ENCODE measurements at regions not wholly inside any gene's neighbourhood (a gene's known extent, or its start where the extent isn't known, plus 50 kb on each side); places are given as distances from the start of the nearest gene placed in this dataset.

DNA sequence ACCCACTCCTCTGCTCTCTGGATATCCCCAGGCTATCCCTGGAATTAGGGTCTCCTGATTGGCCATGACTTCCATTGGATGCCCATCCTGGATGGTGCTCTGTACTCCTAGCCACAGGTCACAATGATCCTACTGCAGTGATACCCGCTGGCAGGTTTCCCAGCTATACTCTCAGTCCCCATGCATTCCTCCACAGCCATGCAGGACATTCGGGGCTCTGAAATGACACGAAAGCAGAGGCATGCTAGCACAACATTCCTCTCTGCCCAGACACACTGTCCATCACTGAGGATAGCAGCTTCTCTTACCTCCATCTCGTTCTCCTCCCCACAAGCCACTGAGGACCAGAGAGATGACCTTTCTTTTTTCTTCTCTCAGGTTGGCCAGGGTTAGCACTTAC, 51.7 kb upstream of the SPATS2L start:
- DNase-seq (ENCODE audit: low spot score) = no peak

DNA sequence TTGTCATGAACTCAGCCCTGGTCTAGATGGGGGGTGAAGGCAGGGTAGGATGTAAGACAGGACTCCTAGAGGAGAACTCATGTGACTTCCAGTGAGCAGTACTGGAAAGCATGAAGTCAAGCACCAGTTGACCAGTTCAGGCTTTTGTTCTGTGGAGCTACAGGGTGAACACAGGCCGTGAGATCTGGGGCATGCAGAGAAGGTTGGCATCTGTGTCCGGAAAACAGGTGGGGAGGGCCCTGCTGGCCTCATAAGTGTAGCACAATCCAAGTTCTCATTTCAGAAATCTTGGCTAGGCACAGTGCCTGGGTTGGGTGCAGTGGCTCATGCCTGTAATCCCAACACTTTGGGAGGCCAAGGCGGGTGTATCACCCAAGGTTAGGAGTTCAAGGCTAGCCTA, 50.9 kb upstream of the SPATS2L start:
- DNase-seq (ENCODE audit: low spot score) = no peak
